DMS53 treated with DMSO at 0.1 percent for 48 hours (cell line): ENCODE measurements at regions not wholly inside any gene's neighbourhood (a gene's known extent, or its start where the extent isn't known, plus 50 kb on each side); places are given as distances from the start of the nearest gene placed in this dataset.
"Not testable (repeated sequence)": the region's sequence is repeated elsewhere in the genome, so short reads cannot be mapped to it uniquely, and the experiment has no call there.

Experiments used
- DNase-seq: peaks from one replicate; lab custom pipeline; 2025; ENCODE audit not compliant: unreplicated experiment; lab: John Stamatoyannopoulos, UW

GRCh38 chr6:74733830-74734620 is 471.8 kb downstream of the COL12A1 start:
- DNase-seq = no peak

- no peak for DNase-seq
Observed at GRCh38 chr6:74731931-74732330, 473.9 kb downstream of the COL12A1 start.

GRCh38 chr6:74731204-74731603 is 474.6 kb downstream of the COL12A1 start:
- DNase-seq = peak; percentile 97

- DNase-seq = no peak
Observed at GRCh38 chr6:74720923-74721322, 484.9 kb downstream of the COL12A1 start.

- DNase-seq = no peak
Observed at GRCh38 chr6:74717591-74717990, 488.3 kb downstream of the COL12A1 start.

GRCh38 chr6:74715355-74716085 is 490.3 kb downstream of the COL12A1 start:
- peak; percentile 78 for DNase-seq

GRCh38 chr6:74713941-74714340 is 491.9 kb downstream of the COL12A1 start:
- no peak for DNase-seq

- no peak for DNase-seq
Observed at GRCh38 chr6:74705451-74705850, 500.4 kb downstream of the COL12A1 start.

- DNase-seq = not testable (repeated sequence)
Observed at GRCh38 chr6:74704540-74704939, 501.3 kb downstream of the COL12A1 start.

GRCh38 chr6:74690365-74690764 is 515.5 kb downstream of the COL12A1 start:
- DNase-seq = no peak

GRCh38 chr6:74689601-74690000 is 516.3 kb downstream of the COL12A1 start:
- no peak for DNase-seq

- DNase-seq = no peak
Observed at GRCh38 chr6:74677463-74677862, 528.4 kb downstream of the COL12A1 start.

GRCh38 chr6:74676906-74677305 is 528.9 kb downstream of the COL12A1 start:
- DNase-seq = no peak

GRCh38 chr6:74674377-74674776 is 531.5 kb downstream of the COL12A1 start:
- no peak for DNase-seq

- no peak for DNase-seq
Observed at GRCh38 chr6:74671558-74672025, 534.3 kb downstream of the COL12A1 start.

- no peak for DNase-seq
Observed at GRCh38 chr6:74658391-74658790, 547.5 kb downstream of the COL12A1 start.

GRCh38 chr6:74657931-74658330 is 547.9 kb downstream of the COL12A1 start:
- DNase-seq = no peak

- no peak for DNase-seq
Observed at GRCh38 chr6:74657011-74657410, 548.8 kb downstream of the COL12A1 start.

- no peak for DNase-seq
Observed at GRCh38 chr6:74656453-74656852, 549.4 kb downstream of the COL12A1 start.

GRCh38 chr6:74654296-74654695 is 551.6 kb downstream of the COL12A1 start:
- peak; percentile 45 for DNase-seq

GRCh38 chr6:74651948-74652842 is 553.7 kb downstream of the COL12A1 start:
- DNase-seq = no peak
